BLaER1 (cell line): ENCODE measurements at regions not wholly inside any gene's neighbourhood (a gene's known extent, or its start where the extent isn't known, plus 50 kb on each side); places are given as distances from the start of the nearest gene placed in this dataset.

Experiments used
- H3K27ac ChIP-seq: shearing (Covaris generic); formaldehyde crosslinking; 2 replicates; pipeline ENCODE4 v1.8.1; 2022
- H3K27me3 ChIP-seq: shearing (Covaris generic); formaldehyde crosslinking; 2 replicates; pipeline ENCODE4 v1.8.1; 2022
- H3K36me3 ChIP-seq: shearing (Covaris generic); formaldehyde crosslinking; 2 replicates; pipeline ENCODE4 v1.8.1; 2022
- H3K4me1 ChIP-seq: shearing (Covaris generic); formaldehyde crosslinking; 2 replicates; pipeline ENCODE4 v1.8.1; 2022
- H3K4me2 ChIP-seq: shearing (Covaris generic); formaldehyde crosslinking; 2 replicates; pipeline ENCODE4 v1.8.1; 2022
- H3K4me3 ChIP-seq: shearing (Covaris generic); formaldehyde crosslinking; 2 replicates; pipeline ENCODE4 v1.8.1; 2022
- H3K9ac ChIP-seq: shearing (Covaris generic); formaldehyde crosslinking; 2 replicates; pipeline ENCODE4 v1.8.1; 2022
- H3K9me3 ChIP-seq: shearing (Covaris generic); formaldehyde crosslinking; 2 replicates; pipeline ENCODE4 v1.8.1; 2022
- H4K20me1 ChIP-seq: shearing (Covaris generic); formaldehyde crosslinking; 2 replicates; pipeline ENCODE4 v1.8.1; 2022
- Cebpa-rat ChIP-seq: shearing (Covaris generic); IDR thresholded peaks from 2 replicates; pipeline ENCODE4 v1.8.1; 2022

DNA sequence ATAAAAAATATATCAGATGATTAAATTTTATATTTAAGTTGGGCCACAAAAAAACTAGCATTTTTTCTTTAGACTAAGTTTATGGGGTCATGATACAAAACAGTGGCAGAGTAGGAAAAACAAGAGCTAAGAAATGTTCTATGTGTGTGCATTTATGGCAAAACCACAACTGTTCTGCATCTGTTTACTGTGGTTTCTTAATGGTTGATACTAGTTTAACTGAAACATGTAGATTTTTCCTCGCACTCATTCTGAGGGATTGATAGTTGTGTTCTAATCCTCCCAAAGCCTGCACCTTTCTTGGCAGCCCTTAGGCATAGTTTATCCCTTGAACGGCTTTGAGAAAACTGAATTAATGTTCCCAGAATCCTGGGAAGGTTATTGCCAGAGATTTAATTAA lies 66.6 kb upstream of the PHYHIPL start:
- no peak overlapping the region for H3K9ac ChIP-seq
- H3K27ac ChIP-seq, result peak overlapping the region; percentile 56; the same call in 1 of the 2 replicates
- no peaks in the 10 kb centered on the region for H3K27me3 ChIP-seq
- H3K36me3 ChIP-seq, result no peaks in the 10 kb centered on the region
- H3K4me2 ChIP-seq, result peak overlapping the region; percentile 58
- 0 out of 2 replicates have a peak, but pooled peaks cover 5% of the 10 kb centered on the region for H3K9me3 ChIP-seq
- H4K20me1 ChIP-seq, result no peaks in the 10 kb centered on the region
- H3K4me3 ChIP-seq, result no peak overlapping the region
- peaks cover 25% of the 10 kb centered on the region for H3K4me1 ChIP-seq
- no peak for TF ChIP-seq Cebpa-rat

DNA sequence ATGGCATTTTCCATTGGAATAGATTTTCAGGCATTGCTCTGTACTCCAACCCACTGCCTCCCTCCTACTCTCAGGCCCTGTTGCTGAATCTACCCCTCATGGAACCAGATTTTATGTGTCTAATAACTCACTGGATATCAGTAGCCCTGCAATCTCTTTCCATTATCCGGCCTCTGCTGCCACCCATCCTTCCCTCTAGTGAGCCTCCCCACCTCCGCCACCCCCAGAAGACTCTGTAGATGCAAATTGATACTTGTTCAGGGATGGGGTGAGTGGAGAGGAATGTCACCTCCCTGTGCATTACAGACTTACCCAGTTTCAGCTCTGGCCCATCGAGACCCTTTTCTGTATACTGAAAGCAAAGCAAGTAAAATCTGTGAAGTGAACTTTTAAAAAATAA lies 52.3 kb upstream of the PHYHIPL start:
- H3K4me3 ChIP-seq, result no peak overlapping the region
- no peak for TF ChIP-seq Cebpa-rat
- no peak overlapping the region for H3K27ac ChIP-seq

DNA sequence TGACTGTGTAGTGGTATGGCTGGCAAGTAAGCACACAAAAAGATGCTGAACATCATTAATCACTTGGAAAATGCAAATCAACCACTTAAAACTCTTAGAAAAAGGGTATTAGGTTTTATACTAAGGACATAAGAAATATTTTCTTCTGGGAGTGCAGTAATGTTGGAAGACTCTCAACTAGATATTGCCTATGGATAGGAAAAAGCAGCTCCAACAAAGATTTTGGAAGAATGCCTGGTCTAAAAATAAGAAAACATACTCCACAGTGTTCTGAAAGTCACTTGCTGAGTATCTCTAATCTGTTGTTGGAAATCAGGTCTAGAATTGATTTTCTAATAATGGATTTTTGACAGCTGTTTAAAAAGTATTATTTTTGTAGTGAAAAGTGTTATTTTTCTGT lies 50.8 kb upstream of the PHYHIPL start:
- H3K4me3 ChIP-seq, result no peak overlapping the region

More for the DNA sequence above, 52.3 kb upstream of the PHYHIPL start:
- Histone ChIP-seq H3K9me3 (no peaks in the 10 kb centered on the region), H3K9ac (no peak overlapping the region), H3K4me2 (no peak overlapping the region), H3K36me3 (no peaks in the 10 kb centered on the region), H3K4me1 (no peaks in the 10 kb centered on the region), H3K27me3 (no peaks in the 10 kb centered on the region), H4K20me1 (no peaks in the 10 kb centered on the region)

DNA sequence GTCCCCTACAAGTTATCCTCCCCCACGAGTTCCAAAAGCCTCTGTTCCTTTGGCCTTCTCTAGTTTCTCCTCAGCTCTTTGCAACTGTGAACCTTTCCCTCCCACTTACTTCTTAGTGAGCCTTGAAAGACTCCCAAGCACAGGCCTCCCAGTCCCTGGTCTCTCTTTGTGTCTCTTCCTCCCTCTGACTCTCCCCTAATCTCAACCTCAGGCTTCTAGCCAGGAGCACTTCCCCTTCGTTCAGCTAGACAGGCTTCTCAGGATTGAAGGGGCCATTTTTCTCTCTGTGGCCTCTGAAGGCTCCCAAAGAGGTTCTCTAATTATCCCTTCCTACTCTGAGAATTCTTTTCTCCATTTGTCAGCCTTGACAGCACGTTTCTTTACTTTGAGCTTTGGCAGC lies 50.2 kb upstream of the PHYHIPL start:
- no peak overlapping the region for H3K27ac ChIP-seq
- H4K20me1 ChIP-seq, result no peaks in the 10 kb centered on the region
- no peaks in the 10 kb centered on the region for H3K36me3 ChIP-seq
- H3K9me3 ChIP-seq, result no peaks in the 10 kb centered on the region
- H3K4me2 ChIP-seq, result no peak overlapping the region
- no peaks in the 10 kb centered on the region for H3K4me1 ChIP-seq
- H3K27me3 ChIP-seq, result no peaks in the 10 kb centered on the region
- H3K9ac ChIP-seq, result no peak overlapping the region
- TF ChIP-seq Cebpa-rat, result no peak
- H3K4me3 ChIP-seq, result no peak overlapping the region

More for the DNA sequence above, 50.8 kb upstream of the PHYHIPL start:
- Histone ChIP-seq H3K36me3 (no peaks in the 10 kb centered on the region), H3K4me2 (no peak overlapping the region), H3K9me3 (no peaks in the 10 kb centered on the region), H3K4me1 (no peaks in the 10 kb centered on the region), H4K20me1 (no peaks in the 10 kb centered on the region), H3K9ac (no peak overlapping the region), H3K27me3 (no peaks in the 10 kb centered on the region), H3K27ac (no peak overlapping the region)
- no peak for TF ChIP-seq Cebpa-rat
